ENCODE measurements at regions not wholly inside any gene's neighbourhood (a gene's known extent, or its start where the extent isn't known, plus 50 kb on each side); places are given as distances from the start of the nearest gene placed in this dataset.

DNA sequence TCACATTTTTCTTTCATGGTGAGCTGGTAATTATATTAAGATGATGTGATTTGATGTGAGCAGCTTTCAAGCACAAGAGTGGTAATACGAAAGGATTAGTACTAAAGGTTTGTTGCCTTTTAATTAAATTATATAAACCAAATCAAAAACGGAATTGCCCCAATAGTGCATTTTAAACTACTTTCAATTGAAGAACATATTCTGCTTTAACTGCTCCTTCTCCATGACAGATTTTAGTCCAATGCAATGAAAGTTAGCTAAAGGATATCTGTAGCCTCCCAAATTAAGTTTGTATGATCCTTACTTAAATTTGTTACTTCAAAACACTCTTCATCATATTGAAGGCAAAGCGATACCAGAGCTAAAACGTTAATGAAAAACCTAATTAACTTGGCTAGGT is 447.1 kb upstream of the AMOT start (continued):
- TF ChIP-seq, protein P1, sequence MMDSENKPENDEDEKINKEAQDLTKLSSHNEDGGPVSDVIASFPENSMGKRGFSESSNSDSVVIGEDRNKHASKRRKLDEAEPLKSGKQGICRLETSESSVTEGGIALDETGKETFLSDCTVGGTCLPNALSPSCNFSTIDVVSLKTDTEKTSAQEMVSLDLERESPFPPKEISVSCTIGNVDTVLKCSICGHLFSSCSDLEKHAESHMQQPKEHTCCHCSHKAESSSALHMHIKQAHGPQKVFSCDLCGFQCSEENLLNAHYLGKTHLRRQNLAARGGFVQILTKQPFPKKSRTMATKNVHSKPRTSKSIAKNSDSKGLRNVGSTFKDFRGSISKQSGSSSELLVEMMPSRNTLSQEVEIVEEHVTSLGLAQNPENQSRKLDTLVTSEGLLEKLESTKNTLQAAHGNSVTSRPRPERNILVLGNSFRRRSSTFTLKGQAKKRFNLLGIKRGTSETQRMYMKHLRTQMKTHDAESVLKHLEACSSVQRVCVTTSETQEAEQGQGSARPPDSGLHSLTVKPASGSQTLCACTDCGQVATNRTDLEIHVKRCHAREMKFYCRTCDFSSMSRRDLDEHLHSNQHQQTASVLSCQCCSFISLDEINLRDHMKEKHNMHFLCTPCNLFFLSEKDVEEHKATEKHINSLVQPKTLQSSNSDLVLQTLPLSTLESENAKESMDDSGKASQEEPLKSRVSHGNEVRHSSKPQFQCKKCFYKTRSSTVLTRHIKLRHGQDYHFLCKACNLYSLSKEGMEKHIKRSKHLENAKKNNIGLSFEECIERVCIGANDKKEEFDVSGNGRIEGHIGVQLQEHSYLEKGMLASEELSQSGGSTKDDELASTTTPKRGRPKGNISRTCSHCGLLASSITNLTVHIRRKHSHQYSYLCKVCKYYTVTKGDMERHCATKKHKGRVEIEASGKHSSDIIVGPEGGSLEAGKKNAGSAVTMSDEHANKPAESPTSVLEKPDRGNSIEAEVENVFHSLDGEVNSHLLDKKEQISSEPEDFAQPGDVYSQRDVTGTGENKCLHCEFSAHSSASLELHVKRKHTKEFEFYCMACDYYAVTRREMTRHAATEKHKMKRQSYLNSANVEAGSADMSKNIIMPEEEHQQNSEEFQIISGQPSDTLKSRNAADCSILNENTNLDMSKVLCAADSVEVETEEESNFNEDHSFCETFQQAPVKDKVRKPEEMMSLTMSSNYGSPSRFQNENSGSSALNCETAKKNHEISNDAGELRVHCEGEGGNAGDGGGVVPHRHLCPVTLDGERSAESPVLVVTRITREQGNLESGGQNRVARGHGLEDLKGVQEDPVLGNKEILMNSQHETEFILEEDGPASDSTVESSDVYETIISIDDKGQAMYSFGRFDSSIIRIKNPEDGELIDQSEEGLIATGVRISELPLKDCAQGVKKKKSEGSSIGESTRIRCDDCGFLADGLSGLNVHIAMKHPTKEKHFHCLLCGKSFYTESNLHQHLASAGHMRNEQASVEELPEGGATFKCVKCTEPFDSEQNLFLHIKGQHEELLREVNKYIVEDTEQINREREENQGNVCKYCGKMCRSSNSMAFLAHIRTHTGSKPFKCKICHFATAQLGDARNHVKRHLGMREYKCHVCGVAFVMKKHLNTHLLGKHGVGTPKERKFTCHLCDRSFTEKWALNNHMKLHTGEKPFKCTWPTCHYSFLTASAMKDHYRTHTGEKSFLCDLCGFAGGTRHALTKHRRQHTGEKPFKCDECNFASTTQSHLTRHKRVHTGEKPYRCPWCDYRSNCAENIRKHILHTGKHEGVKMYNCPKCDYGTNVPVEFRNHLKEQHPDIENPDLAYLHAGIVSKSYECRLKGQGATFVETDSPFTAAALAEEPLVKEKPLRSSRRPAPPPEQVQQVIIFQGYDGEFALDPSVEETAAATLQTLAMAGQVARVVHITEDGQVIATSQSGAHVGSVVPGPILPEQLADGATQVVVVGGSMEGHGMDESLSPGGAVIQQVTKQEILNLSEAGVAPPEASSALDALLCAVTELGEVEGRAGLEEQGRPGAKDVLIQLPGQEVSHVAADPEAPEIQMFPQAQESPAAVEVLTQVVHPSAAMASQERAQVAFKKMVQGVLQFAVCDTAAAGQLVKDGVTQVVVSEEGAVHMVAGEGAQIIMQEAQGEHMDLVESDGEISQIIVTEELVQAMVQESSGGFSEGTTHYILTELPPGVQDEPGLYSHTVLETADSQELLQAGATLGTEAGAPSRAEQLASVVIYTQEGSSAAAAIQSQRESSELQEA (IDR thresholded peaks at IDR 0.05; ENCODE audit: low read depth): no peak

DNA sequence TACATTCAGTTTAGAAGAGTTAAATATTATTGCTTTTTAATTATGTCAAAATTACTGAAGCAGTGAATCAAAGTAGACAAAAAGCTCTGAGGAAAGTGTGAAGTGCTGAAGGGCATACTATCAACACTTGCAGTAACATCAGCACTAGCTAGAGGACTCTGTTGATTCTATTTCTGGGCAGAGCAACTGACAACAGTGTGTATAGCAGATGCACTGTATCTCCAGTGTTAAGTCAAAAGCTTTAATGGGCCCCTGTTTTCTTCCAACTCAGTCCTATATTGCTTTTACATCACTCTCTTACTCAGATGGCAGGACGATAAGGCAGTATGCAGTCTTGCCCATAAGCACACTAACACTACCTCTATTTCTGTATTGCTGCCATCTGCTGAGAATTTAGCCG is 435.2 kb upstream of the AMOT start:
- Histone ChIP-seq H3K79me2 (ENCODE audit: control insufficient read depth, insufficient read depth, low read length) (no peaks in the 10 kb centered on the region), H4K20me1 (replicated peaks; ENCODE audit: control insufficient read depth, insufficient read depth, low read length) (no peaks in the 10 kb centered on the region), H3K4me2 (ENCODE audit: insufficient read depth, low read length) (no peak overlapping the region), H3K9me1 (ENCODE audit: control insufficient read depth, insufficient read depth, low read length) (no peaks in the 10 kb centered on the region), H3K27ac (ENCODE audit: extremely low read depth, low read depth, low read length) (no peak overlapping the region), H2AFZ (ENCODE audit: low read depth, low read length) (no peak overlapping the region), H3K4me1 (replicated peaks in 1 of 2; ENCODE audit: control insufficient read depth in 2 of 2, insufficient read depth in 2 of 2, low read length in 2 of 2) (no peaks in the 10 kb centered on the region), H3K9me3 (replicated peaks; ENCODE audit: control insufficient read depth, insufficient read depth, low read depth, low read length) (no peaks in the 10 kb centered on the region), H3K9ac (ENCODE audit: insufficient read depth in 1 of 2, low read depth in 2 of 2, low read length in 2 of 2) (no peak overlapping the region), H3K27me3 (ENCODE audit: control insufficient read depth in 2 of 2, insufficient read depth in 2 of 2, low read length in 2 of 2) (no peaks in the 10 kb centered on the region), H3K4me3 (no peak overlapping the region), H3K36me3 (ENCODE audit: control insufficient read depth, insufficient read depth, low read length) (no peaks in the 10 kb centered on the region)
- no TSS peak for BruUV-seq (replicated peaks)
- ATAC-seq (no peak), FAIRE-seq (no peak), DNase-seq (ENCODE audit: extremely low read depth in 1 of 4, low spot score in 3 of 4) (no peak)
- POLR2A ChIA-PET: no interaction called here
- 0% methylated on average over 2 of the region's 2 CpGs for WGBS (ENCODE audit: insufficient coverage, low coverage, missing lambda C conversion rate)
- in situ Hi-C loops (cut with MboI) (no loop called here), intact Hi-C loops (cut with micrococcal nuclease) (no loop called here)
- CTCF ChIA-PET (ENCODE audit: low intra/inter-chr PET ratio): no interaction called here
- TF ChIP-seq EP400 (IDR thresholded peaks at IDR 0.05) (no peak), RBBP5 (IDR thresholded peaks at IDR 0.05; ENCODE audit: borderline replicate concordance, insufficient read depth, low read length, poor library complexity, severe bottlenecking) (no peak), ZNF347 (CRISPR knock-in tag; IDR thresholded peaks at IDR 0.05; ENCODE audit: low read depth) (no peak), HDAC6 (IDR thresholded peaks at IDR 0.05; ENCODE audit: low read depth, low read length) (no peak), ZNF584 (CRISPR knock-in tag; IDR thresholded peaks at IDR 0.05; ENCODE audit: low read depth) (no peak), MYBL2 (IDR thresholded peaks at IDR 0.05; ENCODE audit: low read depth) (no peak), MYBL2 (CRISPR knock-in tag; IDR thresholded peaks at IDR 0.05; ENCODE audit: borderline replicate concordance) (no peak), KLF1 (tag; IDR thresholded peaks at IDR 0.05) (no peak), ELF1 (tag; IDR thresholded peaks at IDR 0.05) (no peak), NCOR1 (IDR thresholded peaks at IDR 0.05) (no peak), ZNF324 (CRISPR knock-in tag; IDR thresholded peaks at IDR 0.05) (no peak)
- TF ChIP-seq, protein P2, sequence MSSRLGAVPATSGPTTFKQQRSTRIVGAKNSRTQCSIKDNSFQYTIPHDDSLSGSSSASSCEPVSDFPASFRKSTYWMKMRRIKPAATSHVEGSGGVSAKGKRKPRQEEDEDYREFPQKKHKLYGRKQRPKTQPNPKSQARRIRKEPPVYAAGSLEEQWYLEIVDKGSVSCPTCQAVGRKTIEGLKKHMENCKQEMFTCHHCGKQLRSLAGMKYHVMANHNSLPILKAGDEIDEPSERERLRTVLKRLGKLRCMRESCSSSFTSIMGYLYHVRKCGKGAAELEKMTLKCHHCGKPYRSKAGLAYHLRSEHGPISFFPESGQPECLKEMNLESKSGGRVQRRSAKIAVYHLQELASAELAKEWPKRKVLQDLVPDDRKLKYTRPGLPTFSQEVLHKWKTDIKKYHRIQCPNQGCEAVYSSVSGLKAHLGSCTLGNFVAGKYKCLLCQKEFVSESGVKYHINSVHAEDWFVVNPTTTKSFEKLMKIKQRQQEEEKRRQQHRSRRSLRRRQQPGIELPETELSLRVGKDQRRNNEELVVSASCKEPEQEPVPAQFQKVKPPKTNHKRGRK (tag; IDR thresholded peaks at IDR 0.05): no peak

All from K562 (cell line).